H1 (cell line): ENCODE measurements at regions not wholly inside any gene's neighbourhood (a gene's known extent, or its start where the extent isn't known, plus 50 kb on each side); places are given as distances from the start of the nearest gene placed in this dataset.

Experiments used
- CTCF ChIA-PET: fragments of 300-600 bp; sonication (Branson Sonifier 250); formaldehyde crosslinking; loops from one replicate; lab custom pipeline; 2021; ENCODE audit not compliant: partially characterized antibody; lab: Charles Lee
- POLR2A ChIA-PET: fragments of 300-600 bp; sonication (Branson Sonifier 250); formaldehyde crosslinking; loops from one replicate; lab custom pipeline; 2021; ENCODE audit warnings: inconsistent platforms; ENCODE audit not compliant: partially characterized antibody; lab: Charles Lee
- DNase-seq, 2 experiments: peaks; one replicate each; pipeline versions ENCODE4 v3.0.0 to v3.0.0-alpha.2; 2010 to 2022; ENCODE audit warnings: low spot score in 2 of 2, low read depth in 1 of 2, mixed read lengths in 1 of 2
- FAIRE-seq: peaks from 2 replicates; lab custom pipeline; 2011; peaks lifted over from hg19 to GRCh38; lab: Jason Lieb, UNC
- H2AFZ ChIP-seq: 2 replicates; pipeline ENCODE4 v1.8.1; 2012; ENCODE audit warnings: low read length, inconsistent platforms
- H2AK5ac ChIP-seq: 2 replicates; pipeline ENCODE4 v1.6.1; 2013; ENCODE audit warnings: low read depth, low read length
- H2BK120ac ChIP-seq: replicated peaks from 2 replicates; pipeline ENCODE3; 2013; ENCODE audit warnings: low read depth, low read length, inconsistent platforms
- H2BK12ac ChIP-seq: 2 replicates; pipeline ENCODE4 v1.6.1; 2013; ENCODE audit warnings: low read depth, low read length
- H2BK15ac ChIP-seq: 2 replicates; pipeline ENCODE4 v1.6.1; 2013; ENCODE audit warnings: low read length
- H2BK20ac ChIP-seq: 2 replicates; pipeline ENCODE4 v1.6.1; 2013; ENCODE audit warnings: low read length
- H2BK5ac ChIP-seq: 2 replicates; pipeline ENCODE4 v1.6.1; 2013; ENCODE audit warnings: low read depth, low read length
- H3K14ac ChIP-seq: 2 replicates; pipeline ENCODE4 v1.6.1; 2013; ENCODE audit warnings: inconsistent platforms; ENCODE audit not compliant: insufficient read length
- H3K18ac ChIP-seq: 2 replicates; pipeline ENCODE4 v1.6.1; 2013; ENCODE audit warnings: low read length; ENCODE audit errors: extremely low read depth
- H3K23ac ChIP-seq: 2 replicates; pipeline ENCODE4 v1.6.1; 2013; ENCODE audit warnings: inconsistent platforms; ENCODE audit not compliant: insufficient read length
- H3K23me2 ChIP-seq: 2 replicates; pipeline ENCODE4 v1.6.1; 2013; ENCODE audit warnings: low read depth, low read length
- H3K27ac ChIP-seq: 2 replicates; pipeline ENCODE4 v1.6.1; 2011; ENCODE audit warnings: low read depth, low read length, inconsistent platforms
- H3K27me3 ChIP-seq, 4 experiments: replicated peaks in 1 of 4; 1 replicate in 1 of 4; 2 replicates in 3 of 4; pipeline versions ENCODE4 v1.6.1 to v1.8.1; 2011 to 2013; ENCODE audit warnings: low read length in 3 of 4, mild to moderate bottlenecking in 3 of 4, inconsistent platforms in 2 of 4, mixed read lengths in 2 of 4, moderate library complexity in 1 of 4; ENCODE audit not compliant: control insufficient read depth in 3 of 4, insufficient read depth in 3 of 4; ENCODE audit errors: extremely low read depth in 1 of 4
- H3K36me3 ChIP-seq, 4 experiments: 2 replicates each; pipeline versions ENCODE4 v1.6.1 to v1.8.1; 2011 to 2013; ENCODE audit warnings: mild to moderate bottlenecking in 4 of 4, low read length in 3 of 4, moderate library complexity in 2 of 4, control low read depth in 1 of 4, inconsistent platforms in 1 of 4; ENCODE audit not compliant: insufficient read depth in 4 of 4, control insufficient read depth in 2 of 4
- H3K4ac ChIP-seq: replicated peaks from 2 replicates; pipeline ENCODE3; 2013; ENCODE audit warnings: low read length, low read depth, mixed read lengths, inconsistent platforms; ENCODE audit not compliant: insufficient read length
- H3K4me1 ChIP-seq, 4 experiments: replicated peaks in 1 of 4; 1 replicate in 1 of 4; 2 replicates in 3 of 4; pipeline versions ENCODE4 v1.6.1 to v1.8.1; 2011 to 2013; ENCODE audit warnings: low read length in 3 of 4, inconsistent platforms in 2 of 4, mixed read lengths in 1 of 4; ENCODE audit not compliant: insufficient read depth in 4 of 4, control insufficient read depth in 3 of 4
- H3K4me2 ChIP-seq, 2 experiments: 2 replicates each; pipeline versions ENCODE4 v1.6.1 to v1.8.1; 2011 to 2013; ENCODE audit warnings: low read depth in 2 of 2, low read length in 2 of 2, control low read depth in 1 of 2, inconsistent platforms in 1 of 2, mild to moderate bottlenecking in 1 of 2; ENCODE audit not compliant: insufficient read depth in 1 of 2
- H3K4me3 ChIP-seq, 4 experiments: fragments of 200-600, 300-600 bp in 1 of 4; sonication (generic), shearing (Covaris generic), sonication (Bioruptor Twin) in 1 of 4; 2 replicates each; pipeline versions ENCODE4 v1.5.1 to v1.8.1; 2011 to 2016; ENCODE audit warnings: low read length in 4 of 4, low read depth in 3 of 4, control low read depth in 2 of 4, inconsistent platforms in 2 of 4, mild to moderate bottlenecking in 2 of 4, mixed read lengths in 1 of 4, moderate library complexity in 1 of 4; ENCODE audit not compliant: insufficient read depth in 2 of 4; ENCODE audit errors: extremely low read depth in 1 of 4
- H3K56ac ChIP-seq: replicated peaks from 2 replicates; pipeline ENCODE3; 2013; ENCODE audit warnings: low read depth, mild to moderate bottlenecking, mixed read lengths, low read length, inconsistent platforms; ENCODE audit not compliant: insufficient read length
- H3K79me1 ChIP-seq: 2 replicates; pipeline ENCODE4 v1.6.1; 2013; ENCODE audit warnings: low read depth, low read length, control low read depth
- H3K79me2 ChIP-seq, 2 experiments: 2 replicates each; pipeline versions ENCODE4 v1.6.1 to v1.8.1; 2012 to 2013; ENCODE audit warnings: low read length in 2 of 2, mild to moderate bottlenecking in 2 of 2, inconsistent platforms in 1 of 2; ENCODE audit not compliant: insufficient read depth in 2 of 2, control insufficient read depth in 1 of 2
- H3K9ac ChIP-seq, 4 experiments: replicated peaks in 1 of 4; 1 replicate in 1 of 4; 2 replicates in 3 of 4; pipeline versions ENCODE4 v1.6.1 to v1.8.1; 2011 to 2013; ENCODE audit warnings: low read depth in 3 of 4, low read length in 3 of 4, control low read depth in 2 of 4, mild to moderate bottlenecking in 2 of 4, moderate library complexity in 2 of 4, inconsistent platforms in 1 of 4; ENCODE audit errors: extremely low read depth in 1 of 4
- H3K9me3 ChIP-seq, 2 experiments: 2 replicates each; pipeline versions ENCODE4 v1.6.1 to v1.8.1; 2012 to 2013; ENCODE audit warnings: mild to moderate bottlenecking in 2 of 2, moderate library complexity in 2 of 2, control low read depth in 1 of 2, inconsistent platforms in 1 of 2, low read depth in 1 of 2, low read length in 1 of 2, mixed read lengths in 1 of 2; ENCODE audit not compliant: insufficient read depth in 2 of 2
- H4K20me1 ChIP-seq, 2 experiments: replicated peaks in 1 of 2; 2 replicates each; pipeline versions ENCODE3 to v1.8.1; 2011 to 2013; ENCODE audit warnings: inconsistent platforms in 2 of 2, low read length in 2 of 2, mild to moderate bottlenecking in 1 of 2; ENCODE audit not compliant: insufficient read depth in 2 of 2, control insufficient read depth in 1 of 2
- H4K5ac ChIP-seq: 2 replicates; pipeline ENCODE4 v1.6.1; 2013; ENCODE audit warnings: low read length, low read depth, mixed read lengths, inconsistent platforms; ENCODE audit not compliant: insufficient read length
- H4K8ac ChIP-seq: 2 replicates; pipeline ENCODE4 v1.8.0; 2013; ENCODE audit warnings: mild to moderate bottlenecking, moderate library complexity, low read length, inconsistent platforms; ENCODE audit not compliant: insufficient read depth; ENCODE audit errors: extremely low read depth
- H4K91ac ChIP-seq: replicated peaks from 2 replicates; pipeline ENCODE3; 2013; ENCODE audit warnings: low read length, mixed read lengths, inconsistent platforms; ENCODE audit not compliant: insufficient read length
- RAD21 ChIP-seq, 2 experiments: IDR thresholded peaks in 1 of 2; conservative IDR thresholded peaks in 1 of 2; 2 replicates each; pipeline ENCODE4 v1.6.1; 2011; ENCODE audit warnings: low read depth in 2 of 2, low read length in 2 of 2, improper control_type of control experiment in 1 of 2, inconsistent platforms in 1 of 2, mild to moderate bottlenecking in 1 of 2, moderate library complexity in 1 of 2
- YY1 ChIP-seq: IDR thresholded peaks from 2 replicates; pipeline ENCODE4 v1.6.1; 2011; ENCODE audit warnings: low read depth, mild to moderate bottlenecking, low read length
- WGBS, 2 experiments: shearing (Covaris generic) in 1 of 2; methylation state at CpG; one replicate each; pipeline versions ENCODE4 v1.1.6 to v1.1.7; 2013 to 2015; ENCODE audit warnings: low lambda C conversion rate in 2 of 2, mixed read lengths in 2 of 2, inconsistent platforms in 1 of 2, low coverage in 1 of 2, missing lambda C conversion rate in 1 of 2; ENCODE audit not compliant: insufficient replicate concordance in 2 of 2, insufficient coverage in 1 of 2, insufficient read length in 1 of 2; ENCODE audit errors: extremely low coverage in 1 of 2, missing lambda C conversion rate in 1 of 2; 5-methylcytosine and 5-hydroxymethylcytosine counted together
- TF ChIP-seq, protein P1 (sequence below), 3 experiments: IDR thresholded peaks; 1 replicate in 2 of 3; 2 replicates in 1 of 3; pipeline versions ENCODE4 v1.5.1 to v1.6.1; 2011; ENCODE audit warnings: low read length in 3 of 3, mild to moderate bottlenecking in 3 of 3, inconsistent platforms in 2 of 3, low read depth in 1 of 3, moderate library complexity in 1 of 3; ENCODE audit not compliant: insufficient read depth in 1 of 3; ENCODE audit errors: control extremely low read depth in 1 of 3

DNA sequence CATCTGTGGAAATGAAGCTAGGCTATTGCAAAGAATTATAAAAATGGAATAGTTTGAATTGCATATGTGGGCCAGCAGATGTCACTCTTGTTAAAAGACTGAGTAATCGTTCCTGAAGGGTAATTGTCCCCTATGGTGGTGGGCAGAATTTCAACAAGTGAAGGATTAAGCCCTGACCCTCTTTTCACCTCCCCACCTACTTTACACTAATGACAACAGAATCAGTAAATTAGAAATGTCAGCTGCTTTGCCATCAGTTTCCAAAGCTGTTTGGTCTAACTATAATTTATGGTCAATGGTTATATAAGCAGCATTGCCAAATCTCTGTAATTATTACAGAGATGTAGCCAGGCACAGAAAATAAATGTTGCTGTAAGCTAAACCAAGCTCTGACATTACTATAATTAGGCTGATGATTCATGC is 898.6 kb downstream of the AMY1C start:
- Histone ChIP-seq H3K18ac (no peak overlapping the region), H4K91ac (no peak overlapping the region), H3K79me2 (no peaks in the 10 kb centered on the region), H2BK120ac (no peak overlapping the region), H2BK15ac (no peak overlapping the region), H2BK5ac (no peak overlapping the region), H4K5ac (no peak overlapping the region), H2AK5ac (no peak overlapping the region), H2AFZ (no peak overlapping the region), H3K79me1 (no peaks in the 10 kb centered on the region), H3K4me2 (no peak overlapping the region), H3K23ac (no peak overlapping the region), H3K4me3 (no peak overlapping the region), H3K9me3 (no peaks in the 10 kb centered on the region), H3K4me1 (no peaks in the 10 kb centered on the region), H3K14ac (no peak overlapping the region), H2BK12ac (no peak overlapping the region), H3K9ac (no peak overlapping the region), H4K20me1 (no peaks in the 10 kb centered on the region), H4K8ac (no peak overlapping the region), H3K27me3 (no peaks in the 10 kb centered on the region), H3K56ac (no peak overlapping the region), H2BK20ac (no peak overlapping the region), H3K36me3 (no peaks in the 10 kb centered on the region), H3K27ac (no peak overlapping the region), H3K4ac (no peak overlapping the region), H3K23me2 (no peaks in the 10 kb centered on the region)
- TF ChIP-seq, protein P1, sequence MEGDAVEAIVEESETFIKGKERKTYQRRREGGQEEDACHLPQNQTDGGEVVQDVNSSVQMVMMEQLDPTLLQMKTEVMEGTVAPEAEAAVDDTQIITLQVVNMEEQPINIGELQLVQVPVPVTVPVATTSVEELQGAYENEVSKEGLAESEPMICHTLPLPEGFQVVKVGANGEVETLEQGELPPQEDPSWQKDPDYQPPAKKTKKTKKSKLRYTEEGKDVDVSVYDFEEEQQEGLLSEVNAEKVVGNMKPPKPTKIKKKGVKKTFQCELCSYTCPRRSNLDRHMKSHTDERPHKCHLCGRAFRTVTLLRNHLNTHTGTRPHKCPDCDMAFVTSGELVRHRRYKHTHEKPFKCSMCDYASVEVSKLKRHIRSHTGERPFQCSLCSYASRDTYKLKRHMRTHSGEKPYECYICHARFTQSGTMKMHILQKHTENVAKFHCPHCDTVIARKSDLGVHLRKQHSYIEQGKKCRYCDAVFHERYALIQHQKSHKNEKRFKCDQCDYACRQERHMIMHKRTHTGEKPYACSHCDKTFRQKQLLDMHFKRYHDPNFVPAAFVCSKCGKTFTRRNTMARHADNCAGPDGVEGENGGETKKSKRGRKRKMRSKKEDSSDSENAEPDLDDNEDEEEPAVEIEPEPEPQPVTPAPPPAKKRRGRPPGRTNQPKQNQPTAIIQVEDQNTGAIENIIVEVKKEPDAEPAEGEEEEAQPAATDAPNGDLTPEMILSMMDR (IDR thresholded peaks at IDR 0.05; ENCODE audit: control extremely low read depth in 1 of 3, insufficient read depth in 1 of 3, low read depth in 1 of 3, low read length in 3 of 3): peak in 2 of 3 experiments; percentile 54 to 83; a peak in 3 of 4 replicates
- peak; percentile 79 to 83 for TF ChIP-seq RAD21 (IDR thresholded peaks at IDR 0.05 in 1 of 2, conservative IDR thresholded peaks at IDR 0.05 in 1 of 2; ENCODE audit: low read depth in 2 of 2, low read length in 2 of 2)
- no peak for TF ChIP-seq YY1
- WGBS, 2 experiments: 39% methylated on average over 1 of the region's 1 CpG; no CpG with 5 or more reads in 1 of the 2 experiments
- CTCF ChIA-PET: interaction anchor here (0.6 to 1.5 kb wide), 8 partner anchors 69 to 531 kb away, joined by 3 to 4 read pairs (median 3); no protein-coding TSS in a partner anchor
- DNase-seq: no peak
- peak; percentile 28 for FAIRE-seq
- POLR2A ChIA-PET: no interaction called here
